ENCODE measurements at regions not wholly inside any gene's neighbourhood (a gene's known extent, or its start where the extent isn't known, plus 50 kb on each side); places are given as distances from the start of the nearest gene placed in this dataset.

DNA sequence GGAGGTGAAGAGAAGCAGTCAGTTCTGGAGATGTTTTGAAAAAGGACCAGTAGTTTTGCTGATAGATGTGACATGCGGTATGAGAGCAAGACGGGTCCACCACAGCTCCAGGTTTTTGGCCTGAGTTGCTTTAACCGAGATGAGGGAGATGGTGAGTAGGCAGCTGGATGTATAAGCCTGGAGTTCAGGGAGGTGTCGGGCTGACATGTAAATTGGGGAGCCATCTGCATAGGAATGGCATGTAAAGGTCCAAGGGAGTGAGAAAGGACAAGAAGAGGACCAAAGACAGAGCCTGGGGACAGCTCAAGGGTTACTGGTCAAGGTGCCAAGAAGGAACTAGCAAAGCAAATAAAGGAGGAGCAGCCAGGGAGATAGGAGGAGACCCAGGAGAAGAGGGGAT is 503.7 kb downstream of the MATN1 start:
- TF ChIP-seq POLR2A (IDR thresholded peaks at IDR 0.05; ENCODE audit: low read length): no peak
- TF ChIP-seq GATA1 (IDR thresholded peaks at IDR 0.05; ENCODE audit: low read depth, low read length): no peak

Measured in erythroblast (primary cell).